Breast epithelium (tissue), 4 donors: ENCODE measurements at regions not wholly inside any gene's neighbourhood (a gene's known extent, or its start where the extent isn't known, plus 50 kb on each side); places are given as distances from the start of the nearest gene placed in this dataset.

Experiments
- DNase-seq, 2 donors: peaks; one replicate each; pipeline ENCODE4 v3.0.0-alpha.2; 2019; ENCODE audit warnings: low spot score in 2 of 2
- H3K27ac ChIP-seq, 2 donors: fragments of 200-600 bp; sonication (generic) in 1 of 2; one replicate each; pipeline ENCODE4 v1.5.1; 2016 to 2019; ENCODE audit warnings: mild to moderate bottlenecking in 1 of 2
- H3K27me3 ChIP-seq, 2 donors: fragments of 200-600 bp; sonication (generic) in 1 of 2; one replicate each; pipeline versions ENCODE4 v1.5.1 to v1.6.0; 2017 to 2019; ENCODE audit warnings: control low read depth in 1 of 2, mild to moderate bottlenecking in 1 of 2
- H3K36me3 ChIP-seq: fragments of 200-600 bp; one replicate; pipeline ENCODE4 v1.5.1; 2019
- H3K4me1 ChIP-seq, 2 donors: fragments of 200-600 bp; sonication (generic); one replicate each; pipeline ENCODE4 v1.5.1; 2016 to 2019; ENCODE audit warnings: control low read depth in 1 of 2
- H3K4me3 ChIP-seq, 3 donors: fragments of 200-600 bp; sonication (generic); 1 replicate in 2 of 3; 2 replicates in 1 of 3; pipeline ENCODE4 v1.5.1; 2016 to 2019; ENCODE audit warnings: mild to moderate bottlenecking in 3 of 3, moderate library complexity in 2 of 3
- H3K9me3 ChIP-seq, 2 donors: fragments of 200-600 bp; sonication (generic) in 1 of 2; one replicate each; pipeline ENCODE4 v1.5.1; 2016 to 2019; ENCODE audit warnings: control low read depth in 1 of 2
- POLR2A ChIP-seq: fragments of 450-650 bp; IDR thresholded peaks from one replicate; pipeline ENCODE4 v1.6.1; 2016; ENCODE audit warnings: antibody characterized with exemption, mild to moderate bottlenecking, moderate library complexity
- POLR2AphosphoS5 ChIP-seq, 3 donors: sonication (generic); formaldehyde crosslinking; IDR thresholded peaks; one replicate each; pipeline ENCODE4 v1.6.1; 2017; ENCODE audit warnings: antibody characterized with exemption in 3 of 3
- intact Hi-C: fragments of 100-400 bp; cut with DNase I; formaldehyde crosslinking; loops from one replicate; pipeline ENCODE4 v1.15.1; 2023; ENCODE audit warnings: low total_unique reads
- TF ChIP-seq, protein P1 (sequence below), 3 donors: fragments of 450-650 bp; IDR thresholded peaks; one replicate each; pipeline ENCODE4 v1.5.1; 2016 to 2017; ENCODE audit warnings: antibody characterized with exemption in 3 of 3, mild to moderate bottlenecking in 3 of 3, moderate library complexity in 3 of 3

DNA sequence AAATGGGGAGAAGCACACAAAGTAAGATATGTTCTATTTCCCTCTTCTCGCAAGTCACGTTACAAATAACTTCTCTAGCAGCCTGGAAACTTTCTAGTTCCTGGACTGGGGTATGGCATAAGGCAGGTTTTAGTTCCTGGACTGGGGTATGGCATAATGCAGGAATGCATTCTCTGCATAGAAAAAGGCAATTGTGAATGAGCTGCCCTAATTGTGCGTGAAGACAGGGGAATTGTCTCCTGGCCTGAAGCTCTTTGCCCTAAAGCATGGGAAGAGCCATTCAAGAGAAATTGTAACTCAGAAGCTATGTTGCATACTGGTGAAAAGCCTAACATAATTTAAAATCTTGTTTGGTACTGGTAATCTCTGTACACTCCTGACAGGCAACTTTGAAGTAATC lies 54.3 kb upstream of the CBLB start:
- Histone ChIP-seq H3K4me3 (no peak overlapping the region), H3K4me1 (no peaks in the 10 kb centered on the region), H3K36me3 (peaks cover 4% of the 10 kb centered on the region), H3K27ac (no peak overlapping the region), H3K27me3 (no peaks in the 10 kb centered on the region), H3K9me3 (peaks cover 0 to 7% of the 10 kb centered on the region in 2 donors)
- DNase-seq: no peak
- intact Hi-C loops: no loop called here
- TF ChIP-seq, protein P1, sequence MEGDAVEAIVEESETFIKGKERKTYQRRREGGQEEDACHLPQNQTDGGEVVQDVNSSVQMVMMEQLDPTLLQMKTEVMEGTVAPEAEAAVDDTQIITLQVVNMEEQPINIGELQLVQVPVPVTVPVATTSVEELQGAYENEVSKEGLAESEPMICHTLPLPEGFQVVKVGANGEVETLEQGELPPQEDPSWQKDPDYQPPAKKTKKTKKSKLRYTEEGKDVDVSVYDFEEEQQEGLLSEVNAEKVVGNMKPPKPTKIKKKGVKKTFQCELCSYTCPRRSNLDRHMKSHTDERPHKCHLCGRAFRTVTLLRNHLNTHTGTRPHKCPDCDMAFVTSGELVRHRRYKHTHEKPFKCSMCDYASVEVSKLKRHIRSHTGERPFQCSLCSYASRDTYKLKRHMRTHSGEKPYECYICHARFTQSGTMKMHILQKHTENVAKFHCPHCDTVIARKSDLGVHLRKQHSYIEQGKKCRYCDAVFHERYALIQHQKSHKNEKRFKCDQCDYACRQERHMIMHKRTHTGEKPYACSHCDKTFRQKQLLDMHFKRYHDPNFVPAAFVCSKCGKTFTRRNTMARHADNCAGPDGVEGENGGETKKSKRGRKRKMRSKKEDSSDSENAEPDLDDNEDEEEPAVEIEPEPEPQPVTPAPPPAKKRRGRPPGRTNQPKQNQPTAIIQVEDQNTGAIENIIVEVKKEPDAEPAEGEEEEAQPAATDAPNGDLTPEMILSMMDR (IDR thresholded peaks at IDR 0.05): no peak
- TF ChIP-seq POLR2A (no peak), POLR2AphosphoS5 (IDR thresholded peaks at IDR 0.05) (no peak)

DNA sequence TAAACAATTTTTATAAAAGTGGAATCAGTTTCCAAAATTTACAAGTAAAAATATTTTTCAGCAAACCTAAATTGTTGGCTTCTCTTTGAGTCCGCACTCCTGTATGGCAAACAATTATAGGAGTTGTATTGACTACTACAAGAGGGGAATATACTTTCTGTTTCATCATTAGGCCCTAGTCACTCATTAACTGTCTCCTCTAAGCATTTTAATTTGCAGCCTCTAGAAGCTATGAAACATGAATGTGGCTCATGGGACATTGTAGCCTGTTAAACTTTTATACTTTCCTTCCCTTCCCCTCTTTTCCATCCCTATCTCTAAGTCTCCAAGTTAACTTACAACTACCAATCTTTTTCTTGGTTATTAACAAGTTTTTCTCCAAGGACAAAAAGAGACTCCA lies 58.9 kb upstream of the CBLB start:
- no peak overlapping the region for H3K4me3 ChIP-seq
- intact Hi-C loops: no loop called here
- no peaks in the 10 kb centered on the region for H3K9me3 ChIP-seq
- H3K36me3 ChIP-seq: no peaks in the 10 kb centered on the region
- no peak for DNase-seq
- no peak overlapping the region for H3K27ac ChIP-seq
- TF ChIP-seq POLR2AphosphoS5 (IDR thresholded peaks at IDR 0.05) (no peak), POLR2A (no peak)
- TF ChIP-seq, protein P1 (IDR thresholded peaks at IDR 0.05): no peak
- H3K27me3 ChIP-seq: no peaks in the 10 kb centered on the region
- H3K4me1 ChIP-seq: no peaks in the 10 kb centered on the region

DNA sequence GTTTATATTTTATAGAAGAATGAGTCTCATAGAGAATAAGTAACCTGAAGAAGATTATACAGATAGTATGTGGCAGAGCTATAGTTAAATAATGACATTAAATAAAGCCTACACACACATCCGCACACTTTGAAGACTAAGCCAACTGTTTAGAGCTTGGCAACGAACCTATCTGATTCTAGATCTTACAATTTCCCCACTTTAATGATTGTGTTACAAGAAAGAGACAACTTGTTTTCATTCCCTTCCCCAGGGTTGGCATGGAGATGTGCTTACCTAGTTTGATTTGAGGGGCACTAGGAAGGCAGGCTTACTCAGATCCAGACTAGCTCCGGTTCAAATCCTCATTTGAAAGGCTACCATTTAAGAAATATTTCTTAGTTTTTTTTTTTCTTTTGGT lies 61.9 kb upstream of the CBLB start:
- Histone ChIP-seq H3K4me1 (no peaks in the 10 kb centered on the region), H3K36me3 (no peaks in the 10 kb centered on the region), H3K27ac (no peak overlapping the region), H3K9me3 (no peaks in the 10 kb centered on the region), H3K4me3 (no peak overlapping the region), H3K27me3 (no peaks in the 10 kb centered on the region)
- TF ChIP-seq POLR2A: no peak
- TF ChIP-seq POLR2AphosphoS5 (IDR thresholded peaks at IDR 0.05): no peak
- TF ChIP-seq, protein P1 (IDR thresholded peaks at IDR 0.05): no peak
- intact Hi-C loops: no loop called here
- no peak for DNase-seq

DNA sequence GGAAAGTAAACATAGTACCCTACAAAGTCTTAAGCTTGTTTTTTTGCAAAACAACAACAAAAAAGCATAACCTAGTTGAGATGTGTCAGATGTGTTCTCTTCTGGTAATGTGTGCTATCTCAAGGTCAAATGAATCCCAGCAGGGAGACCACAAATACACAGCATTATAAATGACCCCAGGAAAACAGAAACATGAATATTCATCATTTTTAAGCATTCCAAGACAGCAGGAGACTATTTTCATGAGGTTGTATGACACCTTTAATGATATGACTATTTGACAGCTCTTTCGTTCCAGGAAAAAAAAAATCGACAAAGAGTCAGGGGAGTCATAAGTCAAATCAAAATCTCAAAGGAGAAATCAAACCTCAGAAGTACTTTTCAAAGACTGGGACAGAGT lies 62.7 kb upstream of the CBLB start:
- DNase-seq: no peak
- TF ChIP-seq POLR2AphosphoS5 (IDR thresholded peaks at IDR 0.05) (no peak), POLR2A (no peak)
- TF ChIP-seq, protein P1 (IDR thresholded peaks at IDR 0.05): no peak
- Histone ChIP-seq H3K36me3 (no peaks in the 10 kb centered on the region), H3K4me1 (no peaks in the 10 kb centered on the region), H3K27me3 (no peaks in the 10 kb centered on the region), H3K4me3 (no peak overlapping the region), H3K9me3 (no peaks in the 10 kb centered on the region), H3K27ac (no peak overlapping the region)
- intact Hi-C loops: no loop called here

DNA sequence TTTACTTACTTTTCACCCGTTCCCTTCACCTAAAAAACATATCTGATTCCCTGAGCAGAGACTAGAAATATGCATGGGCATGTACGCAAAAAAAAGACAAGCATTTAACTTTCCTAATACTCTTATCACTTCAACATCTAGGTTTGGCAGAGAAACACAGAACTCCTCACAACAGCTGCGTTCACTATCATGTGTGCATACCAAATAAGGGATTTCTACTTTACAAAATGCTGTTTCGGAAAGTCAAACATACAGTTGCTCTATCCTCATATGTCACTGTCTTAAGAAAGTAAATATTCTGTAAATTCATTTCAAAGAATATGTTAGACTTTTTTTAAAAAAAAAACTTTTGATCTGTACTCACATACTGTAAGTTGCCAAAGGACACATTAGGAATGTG lies 65.1 kb upstream of the CBLB start:
- intact Hi-C loops: no loop called here
- Histone ChIP-seq H3K4me3 (no peak overlapping the region), H3K27me3 (no peaks in the 10 kb centered on the region), H3K27ac (no peak overlapping the region), H3K4me1 (no peaks in the 10 kb centered on the region), H3K36me3 (no peaks in the 10 kb centered on the region), H3K9me3 (no peaks in the 10 kb centered on the region)
- TF ChIP-seq POLR2A (no peak), POLR2AphosphoS5 (IDR thresholded peaks at IDR 0.05) (no peak)
- TF ChIP-seq, protein P1 (IDR thresholded peaks at IDR 0.05): no peak
- no peak for DNase-seq
